Panc1 (cell line): ENCODE measurements at regions not wholly inside any gene's neighbourhood (a gene's known extent, or its start where the extent isn't known, plus 50 kb on each side); places are given as distances from the start of the nearest gene placed in this dataset.

Experiments
- CTCF ChIP-seq: fragments of 450-650 bp; IDR thresholded peaks from 2 replicates; pipeline ENCODE4 v1.5.1; 2017; ENCODE audit warnings: mild to moderate bottlenecking
- POLR2AphosphoS5 ChIP-seq: IDR thresholded peaks from 2 replicates; pipeline ENCODE4 v1.6.1; 2012; ENCODE audit warnings: mild to moderate bottlenecking, low read depth, low read length, moderate library complexity
- SIN3A ChIP-seq: IDR thresholded peaks from 2 replicates; pipeline ENCODE4 v1.6.1; 2012; ENCODE audit warnings: low read depth, mild to moderate bottlenecking, low read length, moderate library complexity, borderline replicate concordance; ENCODE audit not compliant: insufficient read depth
- TCF7L2 ChIP-seq: IDR thresholded peaks from 2 replicates; pipeline ENCODE4 v1.6.1; 2011; ENCODE audit warnings: mild to moderate bottlenecking, low read depth, low read length, inconsistent platforms
- TF ChIP-seq, protein P1 (sequence below), 2 experiments: IDR thresholded peaks; 2 replicates each; pipeline ENCODE4 v1.6.1; 2011 to 2012; ENCODE audit warnings: low read depth in 2 of 2, control low read depth in 1 of 2, low read length in 1 of 2, mild to moderate bottlenecking in 1 of 2, moderate library complexity in 1 of 2; ENCODE audit not compliant: insufficient read depth in 1 of 2

DNA sequence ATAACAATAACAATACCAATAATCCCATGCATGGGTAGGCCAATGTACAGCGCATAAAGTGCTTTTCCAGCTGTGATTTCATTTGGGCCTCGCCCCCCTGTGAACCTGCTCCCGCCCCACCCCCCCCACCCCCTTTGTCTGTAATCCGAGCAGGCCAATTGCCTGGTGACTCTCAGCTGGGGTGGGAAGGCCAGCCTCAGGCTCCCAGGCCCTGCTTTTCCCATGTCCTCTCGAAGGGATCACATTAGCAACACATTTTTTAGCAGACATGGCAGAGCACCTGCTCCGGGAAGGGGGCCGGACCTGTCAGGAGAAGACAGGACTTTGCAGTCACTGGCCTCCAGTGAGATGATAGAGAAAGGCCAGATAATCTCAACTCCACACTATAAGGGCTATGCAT, 439.3 kb downstream of the RPS24 start:
- no peak for TF ChIP-seq CTCF
- TF ChIP-seq POLR2AphosphoS5, result no peak
- TF ChIP-seq TCF7L2, result no peak
- TF ChIP-seq, protein P1, sequence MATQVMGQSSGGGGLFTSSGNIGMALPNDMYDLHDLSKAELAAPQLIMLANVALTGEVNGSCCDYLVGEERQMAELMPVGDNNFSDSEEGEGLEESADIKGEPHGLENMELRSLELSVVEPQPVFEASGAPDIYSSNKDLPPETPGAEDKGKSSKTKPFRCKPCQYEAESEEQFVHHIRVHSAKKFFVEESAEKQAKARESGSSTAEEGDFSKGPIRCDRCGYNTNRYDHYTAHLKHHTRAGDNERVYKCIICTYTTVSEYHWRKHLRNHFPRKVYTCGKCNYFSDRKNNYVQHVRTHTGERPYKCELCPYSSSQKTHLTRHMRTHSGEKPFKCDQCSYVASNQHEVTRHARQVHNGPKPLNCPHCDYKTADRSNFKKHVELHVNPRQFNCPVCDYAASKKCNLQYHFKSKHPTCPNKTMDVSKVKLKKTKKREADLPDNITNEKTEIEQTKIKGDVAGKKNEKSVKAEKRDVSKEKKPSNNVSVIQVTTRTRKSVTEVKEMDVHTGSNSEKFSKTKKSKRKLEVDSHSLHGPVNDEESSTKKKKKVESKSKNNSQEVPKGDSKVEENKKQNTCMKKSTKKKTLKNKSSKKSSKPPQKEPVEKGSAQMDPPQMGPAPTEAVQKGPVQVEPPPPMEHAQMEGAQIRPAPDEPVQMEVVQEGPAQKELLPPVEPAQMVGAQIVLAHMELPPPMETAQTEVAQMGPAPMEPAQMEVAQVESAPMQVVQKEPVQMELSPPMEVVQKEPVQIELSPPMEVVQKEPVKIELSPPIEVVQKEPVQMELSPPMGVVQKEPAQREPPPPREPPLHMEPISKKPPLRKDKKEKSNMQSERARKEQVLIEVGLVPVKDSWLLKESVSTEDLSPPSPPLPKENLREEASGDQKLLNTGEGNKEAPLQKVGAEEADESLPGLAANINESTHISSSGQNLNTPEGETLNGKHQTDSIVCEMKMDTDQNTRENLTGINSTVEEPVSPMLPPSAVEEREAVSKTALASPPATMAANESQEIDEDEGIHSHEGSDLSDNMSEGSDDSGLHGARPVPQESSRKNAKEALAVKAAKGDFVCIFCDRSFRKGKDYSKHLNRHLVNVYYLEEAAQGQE (IDR thresholded peaks at IDR 0.05; ENCODE audit: insufficient read depth in 1 of 2, low read depth in 2 of 2, low read length in 1 of 2), result no peak
- TF ChIP-seq SIN3A, result no peak
